ENCODE measurements at regions not wholly inside any gene's neighbourhood (a gene's known extent, or its start where the extent isn't known, plus 50 kb on each side); places are given as distances from the start of the nearest gene placed in this dataset.

DNA sequence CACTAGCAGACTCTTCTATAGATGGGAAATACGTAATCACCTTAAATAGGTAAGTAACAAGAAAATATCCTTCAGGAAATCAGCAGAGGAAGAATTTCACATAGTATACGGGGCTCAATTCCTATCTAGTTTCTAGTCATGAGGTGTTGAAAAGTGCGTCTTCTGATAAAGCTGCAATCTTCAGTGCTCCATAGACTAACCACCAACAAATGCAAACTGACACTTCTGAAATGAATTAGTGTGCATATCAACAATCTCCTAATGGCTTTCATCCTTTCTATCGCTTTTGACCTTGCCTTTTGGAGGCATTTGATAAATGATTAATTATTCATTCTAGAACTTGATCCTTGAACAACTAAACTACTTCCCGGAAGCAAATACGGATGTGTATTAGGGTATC lies 2306.6 kb upstream of the AGA start:
- ATAC-seq = no peak
- ChIA-PET RAD21 (ENCODE audit: unreplicated experiment) (no interaction called here), POLR2A (no interaction called here), CTCF (no interaction called here), SMC1A (ENCODE audit: uncharacterized antibody, unreplicated experiment) (no interaction called here)
- H2AFZ ChIP-seq (ENCODE audit: control insufficient read depth, low read depth, low read length) = no peak overlapping the region
- H3K4me2 ChIP-seq (ENCODE audit: control insufficient read depth, insufficient read depth) = no peak overlapping the region
- intact Hi-C loops (cut with micrococcal nuclease; ENCODE audit: unreplicated experiment) (no loop called here), in situ Hi-C loops (cut with MboI) (no loop called here)
- DNase-seq (ENCODE audit: low read depth, low spot score) = no peak
- H3K4me3 ChIP-seq = no peak overlapping the region
- no peak overlapping the region for H3K9ac ChIP-seq (ENCODE audit: control insufficient read depth, insufficient read depth, low read length)
- no peak overlapping the region for H3K27ac ChIP-seq (ENCODE audit: control insufficient read depth, insufficient read depth)
- no peaks in the 10 kb centered on the region for H3K36me3 ChIP-seq (ENCODE audit: control insufficient read depth in 2 of 2, insufficient read depth in 2 of 2, low read length in 1 of 2)
- TF ChIP-seq HDAC2 (IDR thresholded peaks at IDR 0.05) (no peak), CBX3 (IDR thresholded peaks at IDR 0.05; ENCODE audit: borderline replicate concordance, low read depth) (no peak), MXI1 (IDR thresholded peaks at IDR 0.05; ENCODE audit: low read depth, low read length) (no peak)
- TF ChIP-seq, protein P1, sequence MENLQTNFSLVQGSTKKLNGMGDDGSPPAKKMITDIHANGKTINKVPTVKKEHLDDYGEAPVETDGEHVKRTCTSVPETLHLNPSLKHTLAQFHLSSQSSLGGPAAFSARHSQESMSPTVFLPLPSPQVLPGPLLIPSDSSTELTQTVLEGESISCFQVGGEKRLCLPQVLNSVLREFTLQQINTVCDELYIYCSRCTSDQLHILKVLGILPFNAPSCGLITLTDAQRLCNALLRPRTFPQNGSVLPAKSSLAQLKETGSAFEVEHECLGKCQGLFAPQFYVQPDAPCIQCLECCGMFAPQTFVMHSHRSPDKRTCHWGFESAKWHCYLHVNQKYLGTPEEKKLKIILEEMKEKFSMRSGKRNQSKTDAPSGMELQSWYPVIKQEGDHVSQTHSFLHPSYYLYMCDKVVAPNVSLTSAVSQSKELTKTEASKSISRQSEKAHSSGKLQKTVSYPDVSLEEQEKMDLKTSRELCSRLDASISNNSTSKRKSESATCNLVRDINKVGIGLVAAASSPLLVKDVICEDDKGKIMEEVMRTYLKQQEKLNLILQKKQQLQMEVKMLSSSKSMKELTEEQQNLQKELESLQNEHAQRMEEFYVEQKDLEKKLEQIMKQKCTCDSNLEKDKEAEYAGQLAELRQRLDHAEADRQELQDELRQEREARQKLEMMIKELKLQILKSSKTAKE (IDR thresholded peaks at IDR 0.05; ENCODE audit: low read depth, poor library complexity, severe bottlenecking) = no peak
- 44% methylated on average over 6 of the region's 6 CpGs for WGBS (ENCODE audit: insufficient coverage, insufficient replicate concordance, low lambda C conversion rate, missing lambda C conversion rate)
- no peaks in the 10 kb centered on the region for H3K27me3 ChIP-seq (replicated peaks in 1 of 2; ENCODE audit: control insufficient read depth in 2 of 2, insufficient read depth in 2 of 2, low read length in 1 of 2)
- no peaks in the 10 kb centered on the region for H3K9me3 ChIP-seq (replicated peaks; ENCODE audit: control insufficient read depth, insufficient read depth, low read length)
- no peaks in the 10 kb centered on the region for H3K4me1 ChIP-seq (ENCODE audit: control insufficient read depth, insufficient read depth, low read length)
- H4K20me1 ChIP-seq (ENCODE audit: control insufficient read depth, insufficient read depth) = no peaks in the 10 kb centered on the region
- no peaks in the 10 kb centered on the region for H3K79me2 ChIP-seq (ENCODE audit: control insufficient read depth, insufficient read depth, low read length)
- FAIRE-seq = no peak
- no TSS peak for BruUV-seq (replicated peaks)

DNA sequence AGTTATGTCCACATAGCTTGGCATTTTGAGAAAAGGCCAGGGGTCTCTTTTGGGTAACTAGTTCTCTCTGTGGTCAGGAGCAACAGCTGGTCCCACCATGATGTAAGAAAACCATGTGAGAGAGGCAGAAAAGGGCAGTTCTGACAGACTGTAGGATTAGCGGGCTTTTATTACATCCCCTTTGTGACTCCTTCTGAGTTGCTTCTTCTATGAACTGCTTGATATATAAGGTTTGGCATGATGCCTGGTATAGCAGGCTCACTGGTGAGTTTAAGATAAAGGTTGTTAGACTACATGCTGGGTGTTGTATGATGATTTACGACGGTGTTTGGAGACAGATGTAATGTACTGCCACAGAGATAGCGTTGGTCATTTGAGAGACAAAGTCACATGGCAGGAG lies 2308.1 kb upstream of the AGA start:
- SMC1A ChIA-PET (ENCODE audit: uncharacterized antibody, unreplicated experiment) = no interaction called here
- WGBS (ENCODE audit: insufficient coverage, insufficient replicate concordance, low lambda C conversion rate, missing lambda C conversion rate) = 0% methylated on average over 4 of the region's 4 CpGs
- BruUV-seq (replicated peaks) = no TSS peak
- Histone ChIP-seq H3K36me3 (ENCODE audit: control insufficient read depth in 2 of 2, insufficient read depth in 2 of 2, low read length in 1 of 2) (no peaks in the 10 kb centered on the region), H4K20me1 (ENCODE audit: control insufficient read depth, insufficient read depth) (no peaks in the 10 kb centered on the region), H3K27me3 (replicated peaks in 1 of 2; ENCODE audit: control insufficient read depth in 2 of 2, insufficient read depth in 2 of 2, low read length in 1 of 2) (no peaks in the 10 kb centered on the region), H3K4me2 (ENCODE audit: control insufficient read depth, insufficient read depth) (no peak overlapping the region), H3K27ac (ENCODE audit: control insufficient read depth, insufficient read depth) (no peak overlapping the region), H3K9ac (ENCODE audit: control insufficient read depth, insufficient read depth, low read length) (no peak overlapping the region), H3K79me2 (ENCODE audit: control insufficient read depth, insufficient read depth, low read length) (no peaks in the 10 kb centered on the region), H3K4me1 (ENCODE audit: control insufficient read depth, insufficient read depth, low read length) (no peaks in the 10 kb centered on the region), H3K4me3 (no peak overlapping the region), H2AFZ (ENCODE audit: control insufficient read depth, low read depth, low read length) (no peak overlapping the region), H3K9me3 (replicated peaks; ENCODE audit: control insufficient read depth, insufficient read depth, low read length) (no peaks in the 10 kb centered on the region)
- ATAC-seq (no peak), FAIRE-seq (no peak), DNase-seq (ENCODE audit: low read depth, low spot score) (no peak)
- RAD21 ChIA-PET (ENCODE audit: unreplicated experiment) = no interaction called here
- intact Hi-C loops (cut with micrococcal nuclease; ENCODE audit: unreplicated experiment) (no loop called here), in situ Hi-C loops (cut with MboI) (no loop called here)
- TF ChIP-seq, protein P2, sequence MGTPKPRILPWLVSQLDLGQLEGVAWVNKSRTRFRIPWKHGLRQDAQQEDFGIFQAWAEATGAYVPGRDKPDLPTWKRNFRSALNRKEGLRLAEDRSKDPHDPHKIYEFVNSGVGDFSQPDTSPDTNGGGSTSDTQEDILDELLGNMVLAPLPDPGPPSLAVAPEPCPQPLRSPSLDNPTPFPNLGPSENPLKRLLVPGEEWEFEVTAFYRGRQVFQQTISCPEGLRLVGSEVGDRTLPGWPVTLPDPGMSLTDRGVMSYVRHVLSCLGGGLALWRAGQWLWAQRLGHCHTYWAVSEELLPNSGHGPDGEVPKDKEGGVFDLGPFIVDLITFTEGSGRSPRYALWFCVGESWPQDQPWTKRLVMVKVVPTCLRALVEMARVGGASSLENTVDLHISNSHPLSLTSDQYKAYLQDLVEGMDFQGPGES (IDR thresholded peaks at IDR 0.05) = no peak
- POLR2A ChIA-PET = no interaction called here
- CTCF ChIA-PET = no interaction called here

Data from GM12878 (cell line).